ENCODE measurements at regions not wholly inside any gene's neighbourhood (a gene's known extent, or its start where the extent isn't known, plus 50 kb on each side); places are given as distances from the start of the nearest gene placed in this dataset.

GRCh38 chr10:89829887-89830269, 128.5 kb downstream of the KIF20B start (continued):
- TF ChIP-seq HNF4A (conservative IDR thresholded peaks at IDR 0.05) (no peak), FOXA2 (IDR thresholded peaks at IDR 0.05) (no peak), NR2F2 (IDR thresholded peaks at IDR 0.05) (no peak), REST (IDR thresholded peaks at IDR 0.05) (no peak), RXRA (IDR thresholded peaks at IDR 0.05) (no peak), YY1 (IDR thresholded peaks at IDR 0.05) (no peak), SP1 (IDR thresholded peaks at IDR 0.05) (no peak), TAF1 (conservative IDR thresholded peaks at IDR 0.05) (no peak), FOXA1 (IDR thresholded peaks at IDR 0.05) (no peak)

GRCh38 chr10:89830624-89831023, 129.2 kb downstream of the KIF20B start:
- no peaks in the 10 kb centered on the region for H3K36me3 ChIP-seq (ENCODE audit: control insufficient read depth in 4 of 4, insufficient read depth in 3 of 4, low read depth in 1 of 4, low read length in 3 of 4)
- TF ChIP-seq GABPA (IDR thresholded peaks at IDR 0.05 in 1 of 2, conservative IDR thresholded peaks at IDR 0.05 in 1 of 2) (no peak), YY1 (IDR thresholded peaks at IDR 0.05) (no peak), TAF1 (conservative IDR thresholded peaks at IDR 0.05) (no peak), SP1 (IDR thresholded peaks at IDR 0.05) (no peak), RAD21 (IDR thresholded peaks at IDR 0.05) (no peak)
- 89% methylated on average over 2 of the region's 2 CpGs for WGBS

GRCh38 chr10:89836840-89837164, 135.4 kb downstream of the KIF20B start:
- no peak overlapping the region for H3K27ac ChIP-seq (ENCODE audit: low read depth in 1 of 2, low read length in 2 of 2)
- no peak for DNase-seq (ENCODE audit: low spot score)
- no peak overlapping the region for H3K9ac ChIP-seq (ENCODE audit: low read depth in 1 of 2, low read length in 2 of 2)
- no peaks in the 10 kb centered on the region for H3K27me3 ChIP-seq (ENCODE audit: control insufficient read depth in 4 of 4, insufficient read depth in 4 of 4, low read length in 3 of 4)
- no peaks in the 10 kb centered on the region for H3K36me3 ChIP-seq (ENCODE audit: control insufficient read depth in 4 of 4, insufficient read depth in 3 of 4, low read depth in 1 of 4, low read length in 3 of 4)
- TF ChIP-seq GABPA (IDR thresholded peaks at IDR 0.05 in 1 of 2, conservative IDR thresholded peaks at IDR 0.05 in 1 of 2) (no peak), HNF4A (conservative IDR thresholded peaks at IDR 0.05) (no peak), MAX (IDR thresholded peaks at IDR 0.05) (no peak), ZBTB33 (IDR thresholded peaks at IDR 0.05) (no peak), EGR1 (IDR thresholded peaks at IDR 0.05; ENCODE audit: low read depth in 2 of 2) (no peak), REST (IDR thresholded peaks at IDR 0.05) (no peak), YY1 (IDR thresholded peaks at IDR 0.05) (no peak), JUND (IDR thresholded peaks at IDR 0.05) (no peak)
- peaks cover 0 to 2% (median under 1%) of the 10 kb centered on the region in 4 donors for H3K9me3 ChIP-seq (ENCODE audit: control insufficient read depth in 4 of 4, low read length in 3 of 4)
- H3K4me3 ChIP-seq (ENCODE audit: low read depth in 1 of 3, low read length in 3 of 3) = peak overlapping the region in 2 of 3 donors; percentile 43 to 47
- peaks cover 0 to 11% (median 5%) of the 10 kb centered on the region in 4 donors for H3K4me1 ChIP-seq (ENCODE audit: control insufficient read depth in 4 of 4, insufficient read depth in 4 of 4, low read length in 3 of 4)
- 58% methylated on average over 12 of the region's 12 CpGs for WGBS

More at GRCh38 chr10:89830624-89831023, 129.2 kb downstream of the KIF20B start:
- DNase-seq (ENCODE audit: low spot score) = no peak
- Histone ChIP-seq H3K4me3 (ENCODE audit: low read depth in 1 of 3, low read length in 3 of 3) (no peak overlapping the region), H3K9ac (ENCODE audit: low read depth in 1 of 2, low read length in 2 of 2) (no peak overlapping the region), H3K27ac (ENCODE audit: low read depth in 1 of 2, low read length in 2 of 2) (no peak overlapping the region), H3K9me3 (ENCODE audit: control insufficient read depth in 4 of 4, low read length in 3 of 4) (peaks cover 0 to 2% (median under 1%) of the 10 kb centered on the region in 4 donors), H3K4me1 (ENCODE audit: control insufficient read depth in 4 of 4, insufficient read depth in 4 of 4, low read length in 3 of 4) (no peaks in the 10 kb centered on the region), H3K27me3 (ENCODE audit: control insufficient read depth in 4 of 4, insufficient read depth in 4 of 4, low read length in 3 of 4) (no peaks in the 10 kb centered on the region)
